GM23248 (cell line): ENCODE measurements at regions not wholly inside any gene's neighbourhood (a gene's known extent, or its start where the extent isn't known, plus 50 kb on each side); places are given as distances from the start of the nearest gene placed in this dataset.

ENCODE experiments used
- DNase-seq: peaks from one replicate; pipeline ENCODE4 v3.0.0-alpha.2; 2015
- H2AFZ ChIP-seq: fragments of 200-600 bp; sonication (generic); 2 replicates; pipeline ENCODE4 v1.6.1; 2016; ENCODE audit warnings: antibody characterized with exemption
- H3F3A ChIP-seq: fragments of 200-600 bp; sonication (generic); 2 replicates; pipeline ENCODE4 v1.6.1; 2016; ENCODE audit warnings: mild to moderate bottlenecking, antibody characterized with exemption, mixed run types; ENCODE audit not compliant: insufficient read depth
- H3K27ac ChIP-seq: fragments of 200-600 bp; sonication (generic); 2 replicates; pipeline ENCODE4 v1.5.1; 2016; ENCODE audit warnings: mild to moderate bottlenecking
- H3K27me3 ChIP-seq: fragments of 200-600 bp; sonication (generic); replicated peaks from 2 replicates; pipeline ENCODE4 v1.6.1; 2016; ENCODE audit warnings: mild to moderate bottlenecking; ENCODE audit not compliant: insufficient read depth
- H3K36me3 ChIP-seq: fragments of 200-600 bp; sonication (generic); 2 replicates; pipeline ENCODE4 v1.6.1; 2016; ENCODE audit warnings: low read depth, mild to moderate bottlenecking
- H3K4me1 ChIP-seq: fragments of 200-600 bp; sonication (generic); 2 replicates; pipeline ENCODE4 v1.6.1; 2016; ENCODE audit warnings: mild to moderate bottlenecking; ENCODE audit not compliant: insufficient read depth
- H3K4me2 ChIP-seq: fragments of 200-600 bp; sonication (generic); one replicate; pipeline ENCODE4 v1.6.1; 2016; ENCODE audit warnings: mild to moderate bottlenecking; ENCODE audit not compliant: unreplicated experiment
- H3K4me3 ChIP-seq: fragments of 200-600 bp; sonication (generic); 2 replicates; pipeline ENCODE4 v1.5.1; 2016; ENCODE audit warnings: mild to moderate bottlenecking
- H3K79me2 ChIP-seq: fragments of 200-600 bp; sonication (generic); 2 replicates; pipeline ENCODE4 v1.6.1; 2016; ENCODE audit warnings: mild to moderate bottlenecking; ENCODE audit not compliant: insufficient read depth
- H3K9ac ChIP-seq: fragments of 200-600 bp; sonication (generic); 2 replicates; pipeline ENCODE4 v1.6.1; 2016; ENCODE audit warnings: mild to moderate bottlenecking
- H3K9me2 ChIP-seq: fragments of 200-600 bp; sonication (generic); 2 replicates; pipeline ENCODE4 v1.6.1; 2016; ENCODE audit warnings: mixed run types, mild to moderate bottlenecking, moderate library complexity; ENCODE audit not compliant: insufficient read depth
- H3K9me3 ChIP-seq: fragments of 200-600 bp; sonication (generic); one replicate; pipeline ENCODE4 v1.6.1; 2017; ENCODE audit warnings: low read depth
- H4K20me1 ChIP-seq: fragments of 200-600 bp; sonication (generic); 2 replicates; pipeline ENCODE4 v1.6.0; 2016; ENCODE audit not compliant: insufficient read depth
- EZH2 ChIP-seq: fragments of 200-600 bp; sonication (generic); IDR thresholded peaks from 2 replicates; pipeline ENCODE4 v1.6.1; 2018; ENCODE audit warnings: antibody characterized with exemption, mild to moderate bottlenecking; ENCODE audit not compliant: insufficient read depth, poor library complexity, severe bottlenecking
- EZH2phosphoT487 ChIP-seq: fragments of 200-600 bp; sonication (generic); IDR thresholded peaks from 2 replicates; pipeline ENCODE4 v1.6.1; 2018; ENCODE audit warnings: antibody characterized with exemption, moderate library complexity, mild to moderate bottlenecking, low read depth; ENCODE audit not compliant: insufficient read depth
- WGBS, 2 experiments: methylation state at CpG; one replicate each; pipeline ENCODE4 v1.1.6; 2015 to 2017; ENCODE audit warnings: low lambda C conversion rate in 2 of 2, low coverage in 1 of 2; ENCODE audit errors: missing lambda C conversion rate in 2 of 2; 5-methylcytosine and 5-hydroxymethylcytosine counted together
- in situ Hi-C: fragments of 300-500 bp; cut with MboI; formaldehyde crosslinking; loops from 2 replicates; pipeline ENCODE4 v1.15.0; 2020

DNA sequence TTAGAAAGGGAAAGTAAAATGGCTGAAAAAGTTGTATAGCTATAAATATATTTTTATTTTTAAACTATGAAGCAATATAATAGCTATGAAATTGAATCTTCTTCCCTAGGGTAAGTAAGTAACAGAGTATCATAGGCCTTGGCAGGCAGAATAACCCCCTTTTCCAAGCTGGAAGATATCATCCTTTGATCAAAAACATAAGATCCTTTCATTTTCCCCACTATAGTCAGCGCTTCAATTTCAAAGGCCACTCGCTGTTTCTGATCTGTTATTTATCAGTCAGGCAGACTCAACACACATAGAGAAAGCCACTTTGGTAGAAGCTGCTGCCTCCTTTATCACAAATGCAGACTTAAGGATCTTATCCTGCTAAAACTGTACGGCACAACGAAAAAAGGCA, 74.0 kb upstream of the UBE2E2 start:
- H3K27me3 ChIP-seq, result peaks cover 6% of the 10 kb centered on the region
- H3K27ac ChIP-seq, result no peak overlapping the region
- DNase-seq, result no peak
- peak overlapping the region; percentile 55 for H3K4me2 ChIP-seq
- H3K4me3 ChIP-seq, result peak overlapping the region; percentile 51
- no peaks in the 10 kb centered on the region for H3K79me2 ChIP-seq
- in situ Hi-C loops, result no loop called here
- H3K9me2 ChIP-seq, result no peaks in the 10 kb centered on the region
- H3K9ac ChIP-seq, result no peak overlapping the region
- no peak for TF ChIP-seq EZH2
- no peak for TF ChIP-seq EZH2phosphoT487
- no peaks in the 10 kb centered on the region for H3K4me1 ChIP-seq
- peak overlapping the region; percentile 76 for H2AFZ ChIP-seq
- H3K36me3 ChIP-seq, result no peaks in the 10 kb centered on the region
- WGBS, 2 experiments, result 3 to 4% methylated on average over 4 of the region's 4 CpGs
- no peaks in the 10 kb centered on the region for H4K20me1 ChIP-seq
- H3F3A ChIP-seq, result no peaks in the 10 kb centered on the region
- no peaks in the 10 kb centered on the region for H3K9me3 ChIP-seq

DNA sequence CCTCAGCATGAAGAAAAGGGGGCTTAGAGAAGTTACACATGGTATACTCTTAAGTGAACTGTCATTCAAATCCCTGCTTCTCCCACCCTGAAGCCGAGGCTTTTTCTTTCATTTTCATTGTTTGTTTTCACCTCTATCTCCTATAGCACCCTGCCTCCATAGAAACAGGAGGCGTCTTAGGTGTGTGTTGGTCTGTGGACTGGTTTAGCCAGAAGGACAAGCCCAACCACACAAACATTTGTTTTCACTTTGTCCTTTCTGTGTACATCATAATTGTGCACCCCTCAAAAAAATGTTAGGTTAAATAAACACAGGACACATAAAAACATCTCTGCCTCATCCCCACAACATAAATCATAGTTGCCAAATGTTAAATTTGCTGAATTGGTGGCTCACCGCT, 73.3 kb upstream of the UBE2E2 start:
- no peaks in the 10 kb centered on the region for H4K20me1 ChIP-seq
- no peaks in the 10 kb centered on the region for H3K9me2 ChIP-seq
- H2AFZ ChIP-seq, result peak overlapping the region; percentile 76; the same call in 1 of the 2 replicates
- no peaks in the 10 kb centered on the region for H3F3A ChIP-seq
- H3K36me3 ChIP-seq, result no peaks in the 10 kb centered on the region
- no peak overlapping the region for H3K9ac ChIP-seq
- H3K4me2 ChIP-seq, result peak overlapping the region; percentile 55
- no peaks in the 10 kb centered on the region for H3K9me3 ChIP-seq
- no peaks in the 10 kb centered on the region for H3K4me1 ChIP-seq
- H3K4me3 ChIP-seq, result peak overlapping the region; percentile 51; the same call in 1 of the 2 replicates
- H3K27me3 ChIP-seq, result no peaks in the 10 kb centered on the region; the same call in 1 of the 2 replicates
- TF ChIP-seq EZH2phosphoT487 (no peak), EZH2 (no peak)
- WGBS, 2 experiments, result 39 to 40% methylated on average over 3 of the region's 3 CpGs
- no peak overlapping the region for H3K27ac ChIP-seq
- no peaks in the 10 kb centered on the region for H3K79me2 ChIP-seq
- no peak for DNase-seq
- in situ Hi-C loops, result no loop called here

DNA sequence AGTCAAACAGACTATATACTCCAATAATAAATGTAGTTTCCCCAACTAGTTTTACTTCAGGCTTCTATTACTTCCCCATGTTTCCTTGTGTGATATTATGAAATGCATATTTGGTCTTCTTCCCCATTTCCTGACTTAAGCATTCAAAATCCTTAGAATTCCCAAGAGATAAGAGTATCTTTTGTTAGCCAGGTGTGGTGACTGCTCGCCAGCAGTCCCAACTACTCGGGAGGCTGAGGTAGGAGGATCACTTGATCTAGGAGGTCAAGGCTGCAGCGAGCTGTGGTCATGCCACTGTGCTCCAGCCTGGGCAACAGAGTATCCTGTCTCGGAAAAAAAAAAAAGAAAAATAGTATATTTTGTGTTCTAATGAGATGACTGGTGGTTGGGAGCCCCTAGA, 72.7 kb upstream of the UBE2E2 start:
- DNase-seq, result no peak
- H3K9ac ChIP-seq, result no peak overlapping the region
- H3F3A ChIP-seq, result no peaks in the 10 kb centered on the region
- H3K9me2 ChIP-seq, result no peaks in the 10 kb centered on the region
- no peaks in the 10 kb centered on the region for H4K20me1 ChIP-seq
- H3K4me2 ChIP-seq, result no peak overlapping the region
- no peaks in the 10 kb centered on the region for H3K9me3 ChIP-seq
- no peaks in the 10 kb centered on the region for H3K36me3 ChIP-seq
- H2AFZ ChIP-seq, result no peak overlapping the region
- no peaks in the 10 kb centered on the region for H3K4me1 ChIP-seq
- WGBS, 2 experiments, result 88 to 91% methylated on average over 4 of the region's 4 CpGs
- H3K27me3 ChIP-seq, result no peaks in the 10 kb centered on the region; the same call in 1 of the 2 replicates
- TF ChIP-seq EZH2phosphoT487 (no peak), EZH2 (no peak)
- H3K27ac ChIP-seq, result no peak overlapping the region
- in situ Hi-C loops, result no loop called here
- no peak overlapping the region for H3K4me3 ChIP-seq
- H3K79me2 ChIP-seq, result no peaks in the 10 kb centered on the region

DNA sequence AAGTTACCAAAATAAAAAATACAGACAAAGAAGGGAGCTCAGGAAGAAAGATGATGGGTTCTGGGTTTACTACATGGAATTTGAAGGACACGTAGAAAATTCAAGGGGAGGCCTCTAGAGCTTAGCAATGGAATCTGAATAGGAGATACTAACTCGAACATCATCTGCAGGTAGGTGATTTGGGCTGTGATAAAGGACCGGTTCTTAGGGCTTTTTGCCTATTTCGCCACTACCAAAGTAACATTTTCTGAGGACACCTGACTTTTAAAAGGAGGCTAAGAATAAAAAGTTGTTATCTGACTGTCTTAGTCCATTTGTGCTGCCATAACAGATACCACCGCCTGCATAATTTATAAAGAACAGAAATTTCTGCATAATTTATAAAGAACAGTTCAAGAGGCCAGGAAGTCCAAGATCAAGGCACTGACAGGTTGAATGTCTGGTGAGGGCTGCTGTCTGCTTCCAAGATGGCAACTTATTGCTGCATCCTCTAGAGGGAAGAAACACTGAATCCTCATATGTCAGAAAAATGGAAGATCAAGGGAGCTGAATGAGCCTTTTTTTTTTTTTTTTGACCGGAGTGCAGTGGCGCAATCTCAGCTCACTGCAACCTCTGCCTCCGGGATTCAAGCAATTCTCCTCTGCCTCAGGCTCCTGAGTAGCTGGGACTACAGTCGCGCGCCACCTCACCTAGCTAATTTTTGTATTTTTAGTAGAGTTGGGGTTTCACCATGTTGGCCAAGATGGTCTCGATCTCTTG, 67.9 kb upstream of the UBE2E2 start:
- H3K27me3 ChIP-seq, result no peaks in the 10 kb centered on the region; the same call in 1 of the 2 replicates
- no peaks in the 10 kb centered on the region for H3K9me2 ChIP-seq

More for the DNA sequence above, 67.9 kb upstream of the UBE2E2 start:
- Histone ChIP-seq H3K9ac (no peak overlapping the region), H3K4me1 (no peaks in the 10 kb centered on the region), H3K4me2 (no peak overlapping the region), H4K20me1 (no peaks in the 10 kb centered on the region), H3K36me3 (no peaks in the 10 kb centered on the region), H3K27ac (no peak overlapping the region), H3K79me2 (no peaks in the 10 kb centered on the region), H3K4me3 (no peak overlapping the region), H3K9me3 (no peaks in the 10 kb centered on the region), H3F3A (no peaks in the 10 kb centered on the region), H2AFZ (no peak overlapping the region)
- WGBS, 2 experiments, result 78 to 84% methylated on average over 12 of the region's 12 CpGs
- TF ChIP-seq EZH2phosphoT487 (no peak), EZH2 (no peak)
- no peak for DNase-seq
- in situ Hi-C loops, result no loop called here
